Endothelial cell of umbilical vein (primary cell): ENCODE measurements at regions not wholly inside any gene's neighbourhood (a gene's known extent, or its start where the extent isn't known, plus 50 kb on each side); places are given as distances from the start of the nearest gene placed in this dataset.

Experiments used
- BruUV-seq: library from RNA; stranded (reverse); fragments of 400-500 nt; replicated peaks from 2 replicates; lab custom pipeline; 2021; lab: Mats Ljungman, UMichigan
- CTCF ChIA-PET: fragments of 300-600, 350-600 bp; sonication (Branson Sonifier 250); formaldehyde crosslinking; loops from one replicate; lab custom pipeline; 2021; ENCODE audit warnings: antibody characterized with exemption, inconsistent platforms; lab: Charles Lee
- POLR2A ChIA-PET: fragments of 300-600, 350-600 bp; sonication (Branson Sonifier 250); formaldehyde crosslinking; loops from one replicate; lab custom pipeline; 2021; ENCODE audit warnings: antibody characterized with exemption, inconsistent platforms; lab: Charles Lee
- DNase-seq: peaks from one replicate; pipeline ENCODE4 v3.0.0-alpha.2; 2011; ENCODE audit warnings: low read depth, low spot score
- FAIRE-seq: peaks from 2 replicates; lab custom pipeline; 2011; peaks lifted over from hg19 to GRCh38; lab: Jason Lieb, UNC
- H2AFZ ChIP-seq: 2 replicates; pipeline ENCODE4 v1.6.0; 2012; ENCODE audit warnings: low read depth, low read length, control low read depth, inconsistent platforms
- H3K27ac ChIP-seq: 2 replicates; pipeline ENCODE4 v1.5.1; 2011; ENCODE audit warnings: low read depth, mild to moderate bottlenecking, control low read depth, low read length, moderate library complexity; ENCODE audit not compliant: insufficient read depth
- H3K27me3 ChIP-seq, 2 experiments: 2 replicates each; pipeline versions ENCODE4 v1.6.0 to v1.6.1; 2011; ENCODE audit warnings: low read length in 2 of 2, mixed read lengths in 1 of 2; ENCODE audit not compliant: control insufficient read depth in 2 of 2, insufficient read depth in 2 of 2
- H3K36me3 ChIP-seq, 2 experiments: 2 replicates in 1 of 2; 3 replicates in 1 of 2; pipeline ENCODE4 v1.5.1; 2011; ENCODE audit warnings: low read length in 2 of 2, mild to moderate bottlenecking in 1 of 2, moderate library complexity in 1 of 2; ENCODE audit not compliant: control insufficient read depth in 2 of 2, insufficient read depth in 2 of 2; ENCODE audit errors: extremely low read depth in 1 of 2
- H3K4me1 ChIP-seq: 3 replicates; pipeline ENCODE4 v1.5.1; 2011; ENCODE audit warnings: mild to moderate bottlenecking, low read length; ENCODE audit not compliant: control insufficient read depth, insufficient read depth; ENCODE audit errors: extremely low read depth
- H3K4me2 ChIP-seq: 2 replicates; pipeline ENCODE4 v1.6.1; 2011; ENCODE audit warnings: low read length, control low read depth, mixed read lengths; ENCODE audit not compliant: insufficient read depth
- H3K4me3 ChIP-seq, 3 experiments: fragments of 200-600 bp in 1 of 3; sonication (generic), shearing (Covaris generic) in 1 of 3; replicated peaks in 1 of 3; 2 replicates each; pipeline ENCODE4 v1.5.1; 2011 to 2016; ENCODE audit warnings: control low read depth in 3 of 3, low read length in 3 of 3, mild to moderate bottlenecking in 2 of 3, inconsistent platforms in 1 of 3, low read depth in 1 of 3, moderate library complexity in 1 of 3; ENCODE audit not compliant: insufficient read depth in 1 of 3
- H3K79me2 ChIP-seq: 2 replicates; pipeline ENCODE4 v1.6.0; 2012; ENCODE audit warnings: low read length, inconsistent platforms; ENCODE audit not compliant: control insufficient read depth, insufficient read depth
- H3K9ac ChIP-seq: replicated peaks from 2 replicates; pipeline ENCODE3; 2011; ENCODE audit warnings: low read length, control low read depth; ENCODE audit not compliant: insufficient read depth; ENCODE audit errors: extremely low read depth
- H3K9me1 ChIP-seq: replicated peaks from 3 replicates; pipeline ENCODE4 v1.6.0; 2011; ENCODE audit warnings: mild to moderate bottlenecking, low read length; ENCODE audit not compliant: control insufficient read depth, insufficient read depth; ENCODE audit errors: extremely low read depth
- H3K9me3 ChIP-seq: replicated peaks from 2 replicates; pipeline ENCODE4 v1.5.1; 2012; ENCODE audit warnings: low read length, inconsistent platforms; ENCODE audit not compliant: control insufficient read depth, insufficient read depth
- H4K20me1 ChIP-seq: replicated peaks from 2 replicates; pipeline ENCODE3; 2011; ENCODE audit warnings: mild to moderate bottlenecking, low read length; ENCODE audit not compliant: control insufficient read depth, insufficient read depth; ENCODE audit errors: extremely low read depth
- EZH2 ChIP-seq: IDR thresholded peaks from 2 replicates; pipeline ENCODE4 v1.6.1; 2012; ENCODE audit warnings: borderline replicate concordance, low read depth, mild to moderate bottlenecking, moderate library complexity, low read length, inconsistent platforms; ENCODE audit not compliant: severe bottlenecking
- FOS ChIP-seq: IDR thresholded peaks from 2 replicates; pipeline ENCODE4 v1.6.1; 2011; ENCODE audit warnings: mild to moderate bottlenecking, low read length, moderate library complexity, borderline replicate concordance; ENCODE audit not compliant: insufficient read depth
- GATA2 ChIP-seq: IDR thresholded peaks from 2 replicates; pipeline ENCODE4 v1.7.0; 2011; ENCODE audit warnings: low read depth, mild to moderate bottlenecking, moderate library complexity, mixed read lengths, low read length; ENCODE audit not compliant: insufficient read length, insufficient read depth
- JUN ChIP-seq: IDR thresholded peaks from 2 replicates; pipeline ENCODE4 v1.6.1; 2011; ENCODE audit warnings: borderline replicate concordance, low read depth; ENCODE audit not compliant: insufficient read length, insufficient read depth
- MYC ChIP-seq: IDR thresholded peaks from one replicate; pipeline ENCODE4 v1.6.1; 2011; ENCODE audit warnings: mild to moderate bottlenecking, low read depth, low read length
- POLR2A ChIP-seq: IDR thresholded peaks from 2 replicates; pipeline ENCODE4 v1.6.1; 2012; ENCODE audit warnings: low read depth, mild to moderate bottlenecking, control low read depth, low read length
- POLR2AphosphoS5 ChIP-seq: IDR thresholded peaks from 2 replicates; pipeline ENCODE4 v1.6.1; 2012; ENCODE audit warnings: low read depth, mild to moderate bottlenecking, control low read depth, low read length, moderate library complexity; ENCODE audit not compliant: insufficient read depth
- dilution Hi-C: fragments of 300-500 bp; cut with MboI; formaldehyde crosslinking; loops from one replicate; pipeline ENCODE4 v1.15.0; 2019; ENCODE audit warnings: low sequenced_read_pairs; ENCODE audit not compliant: extremely low pct_ligation_motif_present
- intact Hi-C: fragments of 100-400 bp; cut with micrococcal nuclease; formaldehyde crosslinking; loops from one replicate; pipeline ENCODE4 v1.10.0; 2022
- TF ChIP-seq, protein P1 (sequence below): IDR thresholded peaks from 2 replicates; pipeline ENCODE4 v1.6.1; 2011; ENCODE audit not compliant: insufficient read depth, insufficient read length
- TF ChIP-seq, protein P2 (sequence below), 2 donors: IDR thresholded peaks; 1 replicate in 1 of 2; 2 replicates in 1 of 2; pipeline ENCODE4 v1.5.1; 2011; ENCODE audit warnings: low read length in 2 of 2, mild to moderate bottlenecking in 2 of 2, moderate library complexity in 2 of 2, control low read depth in 1 of 2, inconsistent platforms in 1 of 2, low read depth in 1 of 2; ENCODE audit not compliant: insufficient read depth in 1 of 2; ENCODE audit errors: extremely low read depth in 1 of 2

GRCh38 chr9:85215416-85215815 is 526.3 kb downstream of the AGTPBP1 start:
- Histone ChIP-seq H3K4me3 (no peak overlapping the region), H3K4me2 (no peak overlapping the region), H2AFZ (no peak overlapping the region), H3K9me1 (no peaks in the 10 kb centered on the region), H3K9me3 (no peaks in the 10 kb centered on the region), H4K20me1 (no peaks in the 10 kb centered on the region), H3K4me1 (peaks cover 13% of the 10 kb centered on the region), H3K27ac (no peak overlapping the region), H3K79me2 (no peaks in the 10 kb centered on the region), H3K27me3 (peaks cover 2 to 3% of the 10 kb centered on the region in 2 experiments), H3K9ac (no peak overlapping the region), H3K36me3 (no peaks in the 10 kb centered on the region)
- no peak for FAIRE-seq
- POLR2A ChIA-PET = no interaction called here
- intact Hi-C loops (no loop called here), dilution Hi-C loops (no loop called here)
- TF ChIP-seq POLR2AphosphoS5 (no peak), JUN (no peak), POLR2A (no peak), GATA2 (no peak), EZH2 (no peak), FOS (no peak), MYC (no peak)
- TF ChIP-seq, protein P1, sequence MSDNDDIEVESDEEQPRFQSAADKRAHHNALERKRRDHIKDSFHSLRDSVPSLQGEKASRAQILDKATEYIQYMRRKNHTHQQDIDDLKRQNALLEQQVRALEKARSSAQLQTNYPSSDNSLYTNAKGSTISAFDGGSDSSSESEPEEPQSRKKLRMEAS = no peak
- TF ChIP-seq, protein P2, sequence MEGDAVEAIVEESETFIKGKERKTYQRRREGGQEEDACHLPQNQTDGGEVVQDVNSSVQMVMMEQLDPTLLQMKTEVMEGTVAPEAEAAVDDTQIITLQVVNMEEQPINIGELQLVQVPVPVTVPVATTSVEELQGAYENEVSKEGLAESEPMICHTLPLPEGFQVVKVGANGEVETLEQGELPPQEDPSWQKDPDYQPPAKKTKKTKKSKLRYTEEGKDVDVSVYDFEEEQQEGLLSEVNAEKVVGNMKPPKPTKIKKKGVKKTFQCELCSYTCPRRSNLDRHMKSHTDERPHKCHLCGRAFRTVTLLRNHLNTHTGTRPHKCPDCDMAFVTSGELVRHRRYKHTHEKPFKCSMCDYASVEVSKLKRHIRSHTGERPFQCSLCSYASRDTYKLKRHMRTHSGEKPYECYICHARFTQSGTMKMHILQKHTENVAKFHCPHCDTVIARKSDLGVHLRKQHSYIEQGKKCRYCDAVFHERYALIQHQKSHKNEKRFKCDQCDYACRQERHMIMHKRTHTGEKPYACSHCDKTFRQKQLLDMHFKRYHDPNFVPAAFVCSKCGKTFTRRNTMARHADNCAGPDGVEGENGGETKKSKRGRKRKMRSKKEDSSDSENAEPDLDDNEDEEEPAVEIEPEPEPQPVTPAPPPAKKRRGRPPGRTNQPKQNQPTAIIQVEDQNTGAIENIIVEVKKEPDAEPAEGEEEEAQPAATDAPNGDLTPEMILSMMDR (IDR thresholded peaks at IDR 0.05; ENCODE audit: extremely low read depth in 1 of 2, insufficient read depth in 1 of 2, low read depth in 1 of 2, low read length in 2 of 2) = no peak
- no peak for DNase-seq
- no TSS peak for BruUV-seq
- CTCF ChIA-PET = interaction anchor here (2.0 kb wide), 1 partner anchor 15 kb away, joined by 4 read pairs; no protein-coding TSS in a partner anchor
